ENCODE measurements at regions not wholly inside any gene's neighbourhood (a gene's known extent, or its start where the extent isn't known, plus 50 kb on each side); places are given as distances from the start of the nearest gene placed in this dataset.

DNA sequence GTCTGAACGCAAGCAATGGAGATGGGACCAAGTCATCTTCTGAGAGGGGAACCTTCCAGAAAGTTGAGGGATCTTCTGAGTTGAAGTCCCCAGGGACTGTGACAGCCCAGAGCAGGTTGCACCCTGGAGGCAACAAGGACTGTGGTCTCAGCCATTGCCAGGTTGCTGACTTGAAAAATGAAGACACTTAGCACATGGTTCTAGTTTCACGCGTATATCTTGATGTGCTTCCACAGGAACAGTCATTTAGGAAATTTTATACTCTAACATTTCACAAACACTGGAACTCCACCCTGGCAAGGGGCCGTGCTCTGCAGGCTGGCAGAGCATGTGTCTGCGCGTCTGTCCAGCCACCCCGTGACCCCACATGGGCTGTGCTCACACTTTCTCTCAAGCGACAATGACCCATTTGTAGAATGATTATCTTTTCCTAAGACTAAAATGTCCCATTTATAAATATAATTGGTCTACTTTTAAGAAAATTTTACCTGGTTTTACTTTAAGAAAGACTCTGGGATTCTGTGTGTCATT lies 157.0 kb downstream of the ERMARD start:
- H3K27ac ChIP-seq = no peak overlapping the region
- no peaks in the 10 kb centered on the region for H3K9me3 ChIP-seq
- H3K36me3 ChIP-seq = no peaks in the 10 kb centered on the region
- TF ChIP-seq, protein P1, sequence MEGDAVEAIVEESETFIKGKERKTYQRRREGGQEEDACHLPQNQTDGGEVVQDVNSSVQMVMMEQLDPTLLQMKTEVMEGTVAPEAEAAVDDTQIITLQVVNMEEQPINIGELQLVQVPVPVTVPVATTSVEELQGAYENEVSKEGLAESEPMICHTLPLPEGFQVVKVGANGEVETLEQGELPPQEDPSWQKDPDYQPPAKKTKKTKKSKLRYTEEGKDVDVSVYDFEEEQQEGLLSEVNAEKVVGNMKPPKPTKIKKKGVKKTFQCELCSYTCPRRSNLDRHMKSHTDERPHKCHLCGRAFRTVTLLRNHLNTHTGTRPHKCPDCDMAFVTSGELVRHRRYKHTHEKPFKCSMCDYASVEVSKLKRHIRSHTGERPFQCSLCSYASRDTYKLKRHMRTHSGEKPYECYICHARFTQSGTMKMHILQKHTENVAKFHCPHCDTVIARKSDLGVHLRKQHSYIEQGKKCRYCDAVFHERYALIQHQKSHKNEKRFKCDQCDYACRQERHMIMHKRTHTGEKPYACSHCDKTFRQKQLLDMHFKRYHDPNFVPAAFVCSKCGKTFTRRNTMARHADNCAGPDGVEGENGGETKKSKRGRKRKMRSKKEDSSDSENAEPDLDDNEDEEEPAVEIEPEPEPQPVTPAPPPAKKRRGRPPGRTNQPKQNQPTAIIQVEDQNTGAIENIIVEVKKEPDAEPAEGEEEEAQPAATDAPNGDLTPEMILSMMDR (IDR thresholded peaks at IDR 0.05) = no peak
- TF ChIP-seq POLR2A (IDR thresholded peaks at IDR 0.05) (no peak), EP300 (IDR thresholded peaks at IDR 0.05) (no peak)
- no peaks in the 10 kb centered on the region for H3K4me1 ChIP-seq
- no peak for DNase-seq
- H3K27me3 ChIP-seq = no peaks in the 10 kb centered on the region
- intact Hi-C loops (cut with DNase I) = no loop called here
- WGBS, 2 donors = 86 to 91% methylated on average over 8 of the region's 8 CpGs
- H3K4me3 ChIP-seq = no peak overlapping the region

DNA sequence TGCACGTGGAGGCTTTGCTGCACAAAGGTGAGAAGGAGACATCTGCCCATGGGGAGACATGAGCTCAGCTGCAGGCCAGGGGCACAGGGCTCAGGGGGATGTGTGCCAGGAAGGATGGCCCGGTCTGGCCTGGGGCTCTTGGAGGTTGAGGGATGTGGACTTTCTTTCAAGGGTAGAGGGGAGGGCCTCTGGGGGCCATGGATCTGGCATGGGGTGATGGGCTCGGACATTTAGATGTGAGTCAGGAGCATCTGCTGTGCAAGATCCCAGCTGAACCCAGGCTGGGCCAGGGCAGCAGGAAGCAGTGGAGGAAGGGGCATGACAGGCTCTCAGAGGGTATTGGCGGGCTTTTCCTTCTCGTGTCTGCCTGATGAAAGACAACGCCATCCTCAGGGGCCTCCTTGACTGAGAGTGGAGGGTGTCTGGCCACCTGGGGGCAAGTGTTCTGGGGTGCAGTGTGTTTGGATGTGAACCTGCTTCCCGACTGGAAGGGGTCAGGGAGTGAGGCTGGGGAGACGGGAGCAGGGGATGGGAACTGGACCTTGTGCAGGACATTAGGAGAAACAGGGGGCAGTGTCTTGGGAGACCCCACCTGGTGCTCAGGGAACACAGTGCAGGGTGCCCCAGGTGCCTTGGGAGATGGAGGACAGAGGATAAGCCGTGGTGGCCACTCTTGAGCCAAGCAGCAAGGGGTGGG lies 156.1 kb downstream of the ERMARD start:
- no peaks in the 10 kb centered on the region for H3K27me3 ChIP-seq
- TF ChIP-seq, protein P1 (IDR thresholded peaks at IDR 0.05) = no peak
- TF ChIP-seq POLR2AphosphoS5 (IDR thresholded peaks at IDR 0.05) = no peak
- no peak for TF ChIP-seq POLR2A (IDR thresholded peaks at IDR 0.05)
- TF ChIP-seq EP300 (IDR thresholded peaks at IDR 0.05) = no peak
- no peak overlapping the region for H3K27ac ChIP-seq
- H3K4me3 ChIP-seq = no peak overlapping the region
- no peak for DNase-seq
- WGBS, 2 donors = 71 to 80% methylated on average over 9 of the region's 9 CpGs
- no peaks in the 10 kb centered on the region for H3K36me3 ChIP-seq
- intact Hi-C loops (cut with DNase I) = no loop called here
- H3K4me1 ChIP-seq = no peaks in the 10 kb centered on the region
- no peaks in the 10 kb centered on the region for H3K9me3 ChIP-seq

DNA sequence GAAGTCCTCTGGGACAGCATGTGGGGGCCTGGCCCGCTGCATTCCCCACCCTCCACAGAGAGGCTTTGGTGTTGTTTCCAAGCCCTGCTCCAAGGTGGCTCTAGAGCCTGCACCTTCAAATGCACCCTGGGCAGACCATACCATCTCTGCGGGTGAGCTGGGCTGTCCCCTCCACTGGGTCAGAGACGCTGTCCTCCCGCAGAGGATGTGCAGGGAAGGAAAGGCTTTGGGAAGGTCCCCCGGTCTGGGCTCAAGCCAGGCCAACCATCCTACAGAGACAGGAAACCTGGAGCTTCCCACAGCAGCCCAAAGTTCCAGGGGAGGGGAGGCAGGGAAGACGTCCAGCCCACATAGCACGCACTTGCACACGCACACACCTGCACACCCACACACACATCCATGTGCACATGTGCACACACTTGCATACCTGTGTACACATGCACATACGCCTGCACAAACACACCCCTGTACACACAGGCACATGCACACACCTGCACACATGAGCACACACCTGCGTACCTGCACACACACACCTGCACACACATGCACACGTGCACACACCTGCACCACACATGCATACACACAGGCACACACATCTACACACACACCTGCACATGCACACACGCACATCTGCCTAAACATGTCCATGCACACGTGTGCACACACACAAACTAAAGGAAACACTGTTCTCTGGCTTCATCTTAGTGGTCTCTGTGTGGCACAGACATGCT lies 155.4 kb downstream of the ERMARD start:
- DNase-seq = peak; percentile 57
- Histone ChIP-seq H3K36me3 (no peaks in the 10 kb centered on the region), H3K9me3 (no peaks in the 10 kb centered on the region), H3K4me3 (no peak overlapping the region), H3K27me3 (no peaks in the 10 kb centered on the region), H3K4me1 (no peaks in the 10 kb centered on the region), H3K27ac (no peak overlapping the region)
- 85 to 86% methylated on average over 13 of the region's 13 CpGs for WGBS, 2 donors
- intact Hi-C loops (cut with DNase I) = no loop called here
- TF ChIP-seq EP300 (IDR thresholded peaks at IDR 0.05) = no peak
- TF ChIP-seq, protein P1 (IDR thresholded peaks at IDR 0.05) = no peak
- no peak for TF ChIP-seq POLR2AphosphoS5 (IDR thresholded peaks at IDR 0.05)
- no peak for TF ChIP-seq POLR2A (IDR thresholded peaks at IDR 0.05)

DNA sequence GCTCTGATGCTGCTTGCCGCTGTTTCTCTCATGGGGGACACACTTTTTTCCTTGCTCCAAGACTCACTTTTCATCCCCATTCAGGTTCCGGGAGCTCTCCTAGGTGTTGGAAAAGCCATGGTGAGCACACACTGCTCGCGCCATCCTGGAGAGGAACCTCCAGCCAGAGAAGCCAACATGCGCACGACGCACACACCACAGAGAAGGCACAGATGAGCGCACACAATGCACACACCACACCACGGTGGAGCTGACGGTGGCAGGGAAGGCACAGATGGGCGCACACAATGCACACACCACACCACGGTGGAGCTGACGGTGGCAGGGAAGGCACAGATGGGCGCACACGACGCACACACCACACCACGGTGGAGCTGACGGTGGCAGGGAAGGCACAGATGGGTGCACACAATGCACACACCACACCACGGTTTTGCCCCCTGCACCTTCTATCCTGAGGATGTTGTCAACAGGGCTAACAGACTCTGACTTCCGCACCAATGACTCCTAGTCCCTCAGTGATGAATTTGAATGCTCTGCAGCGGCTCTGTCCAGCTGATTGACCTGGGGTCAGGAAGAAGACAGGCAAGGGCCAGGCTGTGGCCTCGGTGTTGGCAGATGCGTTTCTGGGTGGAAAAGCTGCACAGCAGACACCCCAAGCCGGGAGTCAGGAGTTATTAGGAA lies 154.7 kb downstream of the ERMARD start:
- no peak overlapping the region for H3K4me3 ChIP-seq
- 77 to 83% methylated on average over 24 of the region's 24 CpGs for WGBS, 2 donors
- intact Hi-C loops (cut with DNase I) = no loop called here
- TF ChIP-seq POLR2AphosphoS5 (IDR thresholded peaks at IDR 0.05) = no peak
- TF ChIP-seq POLR2A (IDR thresholded peaks at IDR 0.05) = no peak
- TF ChIP-seq, protein P1 (IDR thresholded peaks at IDR 0.05) = no peak
- no peak for TF ChIP-seq EP300 (IDR thresholded peaks at IDR 0.05)
- no peaks in the 10 kb centered on the region for H3K9me3 ChIP-seq
- H3K27ac ChIP-seq = no peak overlapping the region
- no peaks in the 10 kb centered on the region for H3K4me1 ChIP-seq
- H3K27me3 ChIP-seq = no peaks in the 10 kb centered on the region
- peak; percentile 18 for DNase-seq
- H3K36me3 ChIP-seq = no peaks in the 10 kb centered on the region
